Adrenal gland (tissue), 5 donors: ENCODE measurements at regions not wholly inside any gene's neighbourhood (a gene's known extent, or its start where the extent isn't known, plus 50 kb on each side); places are given as distances from the start of the nearest gene placed in this dataset.

Experiments used
- CTCF ChIP-seq, 6 experiments: fragments of 450-650 bp in 4 of 6; fragments of 200-600 bp in 2 of 6; sonication (generic) in 1 of 6; IDR thresholded peaks; 1 replicate in 5 of 6; 2 replicates in 1 of 6; pipeline versions ENCODE4 v1.5.1 to v1.8.0; 2016 to 2021; ENCODE audit warnings: antibody characterized with exemption in 6 of 6, mild to moderate bottlenecking in 2 of 6, moderate library complexity in 1 of 6
- POLR2A ChIP-seq, 2 donors: fragments of 450-650 bp; IDR thresholded peaks; one replicate each; pipeline ENCODE4 v1.6.1; 2017; ENCODE audit warnings: antibody characterized with exemption in 2 of 2, mild to moderate bottlenecking in 2 of 2, moderate library complexity in 1 of 2
- donor health status: DM: no; HTN: no; CAD: no.

GRCh38 chr20:10906834-10907233 is 233.0 kb upstream of the JAG1 start:
- TF ChIP-seq CTCF (IDR thresholded peaks at IDR 0.05) (no peak), POLR2A (IDR thresholded peaks at IDR 0.05) (no peak)
